H4 (cell line): ENCODE measurements at regions not wholly inside any gene's neighbourhood (a gene's known extent, or its start where the extent isn't known, plus 50 kb on each side); places are given as distances from the start of the nearest gene placed in this dataset.
"Not testable (repeated sequence)": the region's sequence is repeated elsewhere in the genome, so short reads cannot be mapped to it uniquely, and the experiment has no call there.

Experiments
- DNase-seq: peaks from one replicate; pipeline ENCODE4 v3.0.0-alpha.2; 2015; ENCODE audit warnings: low spot score

DNA sequence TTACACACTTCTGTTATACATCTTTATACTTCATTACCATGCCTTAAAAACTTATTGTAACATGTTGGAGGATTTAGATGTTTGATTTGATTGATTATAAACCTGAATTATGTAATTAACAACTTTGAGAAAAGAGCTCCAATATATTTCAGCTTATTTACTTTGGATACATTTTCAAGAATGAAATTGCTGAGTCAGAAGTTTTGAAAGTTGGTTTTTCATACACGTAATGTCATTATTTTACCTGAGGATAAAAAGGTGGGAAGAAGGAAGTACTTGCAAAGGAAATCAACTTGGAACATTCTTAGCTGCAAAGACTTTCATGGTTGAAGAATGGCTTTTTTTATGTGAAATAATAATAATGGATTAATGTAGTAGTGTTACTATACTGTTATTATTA, 677.2 kb downstream of the FAM181B start:
- DNase-seq: no peak

DNA sequence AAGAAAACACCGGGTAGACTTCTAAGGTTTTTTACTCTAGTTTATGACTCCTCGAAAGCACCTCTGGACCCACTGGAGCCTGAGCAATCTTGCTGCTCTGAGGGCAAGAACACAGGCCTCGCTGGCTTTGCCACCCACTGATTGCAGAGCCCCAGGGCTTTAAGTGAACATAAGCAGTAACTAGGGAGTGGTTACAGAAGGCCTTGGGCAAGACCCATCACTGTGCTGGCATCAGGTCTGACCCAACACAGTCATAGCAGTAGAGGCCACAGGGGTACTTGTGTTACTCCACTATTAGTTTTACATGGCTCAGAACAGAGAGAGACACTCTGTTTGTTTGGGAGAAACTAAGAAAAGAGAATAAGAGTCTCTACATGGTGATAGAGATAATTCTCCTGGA, 684.5 kb downstream of the FAM181B start:
- DNase-seq: no peak

DNA sequence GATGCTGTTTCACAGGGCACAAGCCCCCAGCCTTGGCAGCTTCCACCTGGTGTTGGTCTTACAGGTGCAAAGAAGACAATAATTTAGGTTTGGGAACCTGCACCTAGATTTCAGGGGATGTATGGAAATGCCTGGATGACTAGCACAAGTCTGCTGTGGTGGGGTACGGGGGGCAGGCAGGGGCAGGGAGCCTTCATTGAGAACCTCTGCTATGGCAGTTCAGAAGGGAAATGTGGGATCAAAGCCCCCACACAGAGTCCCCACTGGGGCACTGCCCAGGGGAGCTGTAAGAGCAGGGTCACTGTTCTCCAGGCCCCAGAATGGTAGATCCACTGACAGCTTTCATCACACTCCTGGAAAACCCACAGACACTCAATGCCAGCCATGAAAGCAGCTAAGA, 686.5 kb downstream of the FAM181B start:
- DNase-seq: no peak

DNA sequence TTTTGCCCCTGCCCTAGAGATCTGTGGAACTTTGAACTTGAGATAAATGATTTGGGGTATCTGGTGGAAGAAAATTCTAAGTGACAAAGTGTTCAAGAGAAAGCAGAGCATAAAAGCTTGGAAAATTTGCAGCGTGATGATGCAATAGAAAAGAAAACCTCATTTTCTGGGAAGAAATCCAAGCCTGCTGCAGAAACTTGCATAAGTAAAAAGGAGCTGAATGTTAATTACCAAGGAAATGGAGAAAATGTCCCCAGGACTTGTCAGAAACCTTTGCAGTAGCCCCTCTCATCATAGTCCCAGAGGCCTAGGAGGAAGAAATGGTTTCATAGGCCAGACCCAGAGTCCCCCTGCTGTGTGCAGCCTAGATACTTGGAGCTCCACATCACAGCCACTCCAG, 686.9 kb downstream of the FAM181B start:
- peak; percentile 48 for DNase-seq

DNA sequence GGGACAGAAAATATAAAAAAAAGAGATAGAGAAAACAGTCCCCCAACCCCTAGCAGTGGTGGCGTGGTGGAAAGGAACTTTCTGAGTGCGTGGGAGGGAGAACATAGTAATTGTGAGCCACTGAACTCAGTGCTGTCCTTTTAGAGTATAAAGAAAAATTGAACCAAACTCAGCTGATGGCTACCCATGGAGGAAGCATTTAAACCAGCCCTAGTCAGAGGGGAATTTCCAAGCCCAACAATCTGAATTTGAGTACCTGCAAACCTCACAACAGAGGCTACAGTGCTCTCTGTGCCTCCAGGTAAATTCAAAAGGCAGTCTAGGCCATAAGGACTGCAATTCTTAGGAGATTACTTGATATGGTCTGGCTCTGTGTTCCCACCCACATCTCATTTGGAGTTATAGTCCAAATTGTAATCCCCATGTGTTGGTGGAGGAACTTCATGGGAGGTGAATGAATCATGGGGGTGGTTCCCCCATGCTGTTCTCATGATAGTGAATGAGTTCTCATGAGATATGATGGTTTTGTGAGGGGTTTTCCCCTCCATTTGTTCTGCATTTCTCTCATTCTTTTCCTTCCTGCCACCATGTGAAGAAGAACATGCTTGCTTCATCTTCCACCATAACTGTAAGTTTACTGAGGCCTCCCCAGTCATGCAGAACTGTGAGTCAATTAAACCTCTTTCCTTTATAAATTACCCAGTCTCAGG, 687.8 kb downstream of the FAM181B start:
- no peak for DNase-seq

DNA sequence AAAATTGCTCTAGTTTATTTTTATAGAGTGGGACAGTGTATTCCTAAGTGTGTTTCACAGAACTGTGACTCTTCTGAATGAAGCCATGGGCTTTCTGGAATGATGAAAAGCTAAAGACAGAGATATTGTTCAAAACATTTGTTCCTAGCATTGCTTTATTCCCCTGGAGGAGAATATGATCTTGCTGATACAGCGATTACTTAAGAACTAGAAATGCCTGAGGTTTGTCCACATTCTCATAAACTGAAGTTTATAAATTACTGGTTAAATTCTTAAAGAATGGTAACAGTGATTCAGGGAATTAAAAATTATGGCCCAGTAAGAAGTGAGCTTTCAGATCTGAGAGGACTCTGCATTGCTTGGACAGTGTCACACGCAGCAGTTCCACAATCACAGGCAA, 690.3 kb downstream of the FAM181B start:
- peak; percentile 9 for DNase-seq

DNA sequence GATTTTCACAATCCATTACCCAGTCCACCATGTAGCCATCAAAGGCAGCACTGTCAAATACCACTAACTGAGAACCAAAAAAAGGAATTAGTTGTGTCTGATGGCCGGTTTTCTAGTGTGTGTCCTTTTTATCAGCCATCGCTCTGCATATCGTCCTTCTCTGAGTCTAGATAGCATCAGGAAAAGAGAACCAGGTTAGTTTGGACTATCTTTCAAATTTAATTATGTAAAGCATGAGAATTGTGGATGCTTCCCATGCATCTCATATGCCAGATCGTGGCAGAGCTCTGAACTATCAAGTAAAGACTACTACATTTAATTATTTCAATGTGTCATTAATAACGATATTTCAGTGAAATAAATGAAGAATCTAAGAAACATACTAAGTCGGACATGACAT, 691.9 kb downstream of the FAM181B start:
- no peak for DNase-seq

DNA sequence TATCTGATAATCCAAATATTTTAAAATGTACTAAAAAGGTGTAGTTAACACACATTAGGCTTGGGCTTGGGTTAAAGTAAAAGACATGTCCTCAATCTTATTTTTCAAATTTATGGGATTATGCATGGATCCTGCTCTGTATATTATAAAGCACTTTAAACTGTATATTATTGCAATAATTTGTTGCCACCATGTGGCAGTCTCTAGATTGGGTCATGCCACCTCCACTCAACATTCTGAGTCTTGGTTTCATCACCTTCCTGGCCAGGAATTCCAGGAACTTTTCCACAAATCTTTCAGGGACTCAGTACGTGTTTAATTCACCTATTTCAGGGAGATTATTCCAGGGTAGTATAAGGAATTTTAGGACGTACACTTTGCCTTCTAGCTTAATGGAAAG, 695.5 kb downstream of the FAM181B start:
- DNase-seq: no peak

DNA sequence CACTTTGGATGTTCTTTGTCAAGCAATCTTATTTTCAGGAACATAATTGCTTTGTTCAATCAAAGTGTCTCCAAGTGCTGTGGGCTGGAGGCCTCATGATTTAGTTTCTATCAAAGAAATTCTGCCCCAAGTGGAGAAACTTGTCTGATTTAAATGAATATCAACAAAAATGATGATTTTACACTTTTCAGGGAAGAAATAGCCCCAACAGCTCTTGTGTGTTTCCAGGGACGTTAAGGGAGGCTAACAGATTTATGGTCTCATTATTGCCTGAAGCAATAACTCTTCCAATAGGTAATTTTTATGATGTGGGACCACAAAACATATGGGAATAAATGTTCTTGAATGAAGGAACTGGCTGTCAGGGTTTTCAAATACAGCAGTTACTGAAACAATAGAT, 699.1 kb downstream of the FAM181B start:
- no peak for DNase-seq

DNA sequence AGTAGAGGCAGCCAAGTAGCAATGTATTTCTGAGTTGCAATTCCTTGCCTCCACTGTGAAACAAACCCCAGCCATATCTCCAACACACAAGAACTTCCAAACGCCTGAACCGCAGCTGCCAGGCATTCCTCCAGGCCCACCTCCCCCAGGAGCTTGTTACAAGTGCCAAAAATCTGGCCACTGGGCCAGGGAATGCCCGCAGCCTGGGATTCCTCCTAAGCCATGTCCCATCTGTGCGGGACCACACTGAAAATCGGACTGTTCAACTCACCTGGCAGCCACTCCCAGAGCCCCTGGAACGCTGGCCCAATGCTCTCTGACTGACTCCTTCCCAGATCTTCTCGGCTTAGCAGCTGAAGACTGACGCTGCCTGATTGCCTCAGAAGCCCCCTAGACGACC, 706.3 kb downstream of the FAM181B start:
- DNase-seq: not testable (repeated sequence)

DNA sequence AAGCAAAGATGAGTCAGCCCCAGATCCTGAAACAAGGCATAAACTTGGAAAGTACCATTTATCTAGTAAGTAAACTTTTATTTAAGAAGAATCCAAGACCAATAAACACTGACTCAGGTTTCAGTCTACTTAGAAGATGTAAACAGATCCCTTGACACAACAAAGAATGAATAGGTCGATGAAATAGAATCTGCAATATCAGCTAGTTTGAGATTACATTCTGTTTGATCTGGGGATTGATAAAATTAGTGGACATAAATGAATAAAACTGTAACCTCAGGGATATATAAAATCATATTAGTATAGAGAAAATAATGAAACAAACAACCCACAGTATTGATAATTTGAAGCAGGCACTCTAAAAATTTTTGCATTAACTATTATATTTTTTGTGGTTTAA, 708.9 kb downstream of the FAM181B start:
- DNase-seq: no peak

DNA sequence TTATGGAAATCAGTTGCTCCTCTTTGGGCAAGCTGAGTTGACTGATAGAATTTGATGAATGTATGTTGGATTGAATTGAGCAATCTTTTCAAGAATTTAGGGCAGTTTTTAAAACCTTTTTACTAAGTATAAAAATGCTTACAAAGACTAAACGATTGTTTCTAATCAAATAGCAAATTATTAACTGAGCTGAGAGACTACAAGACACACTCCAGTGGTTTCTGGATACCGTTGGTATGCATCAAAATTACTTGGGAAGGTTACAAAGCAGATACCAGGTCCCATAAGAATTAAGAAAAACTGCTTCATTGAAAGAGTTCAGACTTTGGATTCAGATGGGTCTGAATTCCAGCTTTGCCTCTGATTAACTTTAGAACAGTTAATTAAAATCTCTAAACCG, 721.4 kb downstream of the FAM181B start:
- no peak for DNase-seq

DNA sequence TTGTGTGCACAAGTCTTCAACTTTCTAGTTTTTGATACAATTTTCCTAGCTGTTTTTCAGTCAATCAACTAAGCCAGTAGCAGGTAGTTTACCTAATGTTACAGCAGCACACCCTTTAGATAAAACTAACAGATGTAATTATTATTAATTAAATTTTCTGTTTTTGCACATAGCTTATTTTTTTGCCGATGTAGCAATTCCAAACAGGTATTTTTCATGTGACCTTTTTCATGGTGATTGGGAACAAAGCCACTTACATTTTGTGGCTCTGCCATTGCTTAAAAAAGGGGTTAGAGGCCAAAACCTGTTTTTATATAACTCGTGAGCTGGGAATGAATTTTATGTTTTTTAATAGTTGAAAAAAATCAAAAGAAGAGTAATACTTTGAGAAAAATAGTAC, 724.5 kb downstream of the FAM181B start:
- DNase-seq: no peak

DNA sequence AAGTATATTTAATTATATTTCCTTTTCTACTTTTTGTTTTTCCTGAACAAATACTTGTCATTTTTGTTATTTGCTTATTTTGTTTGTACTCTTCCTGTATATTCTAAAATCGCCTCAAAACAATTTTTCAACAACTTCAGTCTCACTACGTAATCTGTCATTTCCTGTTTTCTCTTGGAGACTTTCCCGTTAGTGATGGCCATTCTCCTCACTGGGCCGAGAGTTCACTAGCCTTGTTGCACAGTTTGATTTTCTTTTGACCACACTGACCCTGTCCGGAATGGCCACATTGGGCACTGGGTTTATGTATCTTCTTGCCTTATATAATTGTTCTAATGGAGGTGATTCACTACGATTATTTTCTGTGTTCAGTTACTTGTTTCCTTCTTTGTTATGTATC, 726.1 kb downstream of the FAM181B start:
- no peak for DNase-seq

DNA sequence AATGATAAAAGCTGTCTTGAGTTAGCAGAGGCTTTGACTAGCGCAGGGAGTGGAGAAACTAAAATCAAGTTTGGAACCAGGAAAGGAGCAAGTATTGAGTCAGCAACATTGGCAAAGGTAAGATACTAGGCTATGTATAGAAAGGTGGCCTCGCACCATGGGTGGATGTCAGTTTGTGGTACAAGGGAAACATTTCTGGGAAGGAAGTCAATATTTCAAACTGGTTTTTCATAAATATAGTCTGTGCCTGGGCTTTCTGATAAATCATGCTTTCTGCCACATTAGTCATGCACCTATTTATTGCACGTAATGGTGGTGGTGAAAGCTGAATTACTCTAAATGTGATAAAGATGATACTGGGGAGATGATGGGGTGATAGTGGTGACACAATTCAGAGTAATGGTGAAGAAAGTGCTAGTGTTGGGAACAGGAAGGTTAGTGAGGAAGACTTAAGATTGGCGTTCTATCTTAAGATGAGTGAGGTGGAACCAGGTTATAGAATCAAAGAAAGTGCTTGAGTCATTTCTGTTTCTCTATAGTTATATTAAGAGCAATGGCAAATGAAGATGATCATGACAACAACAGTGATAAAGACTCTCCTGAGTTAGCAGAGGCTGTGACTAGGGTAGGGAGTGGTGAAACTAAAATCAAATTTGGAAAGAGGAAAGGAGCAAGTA, 729.0 kb downstream of the FAM181B start:
- no peak for DNase-seq

DNA sequence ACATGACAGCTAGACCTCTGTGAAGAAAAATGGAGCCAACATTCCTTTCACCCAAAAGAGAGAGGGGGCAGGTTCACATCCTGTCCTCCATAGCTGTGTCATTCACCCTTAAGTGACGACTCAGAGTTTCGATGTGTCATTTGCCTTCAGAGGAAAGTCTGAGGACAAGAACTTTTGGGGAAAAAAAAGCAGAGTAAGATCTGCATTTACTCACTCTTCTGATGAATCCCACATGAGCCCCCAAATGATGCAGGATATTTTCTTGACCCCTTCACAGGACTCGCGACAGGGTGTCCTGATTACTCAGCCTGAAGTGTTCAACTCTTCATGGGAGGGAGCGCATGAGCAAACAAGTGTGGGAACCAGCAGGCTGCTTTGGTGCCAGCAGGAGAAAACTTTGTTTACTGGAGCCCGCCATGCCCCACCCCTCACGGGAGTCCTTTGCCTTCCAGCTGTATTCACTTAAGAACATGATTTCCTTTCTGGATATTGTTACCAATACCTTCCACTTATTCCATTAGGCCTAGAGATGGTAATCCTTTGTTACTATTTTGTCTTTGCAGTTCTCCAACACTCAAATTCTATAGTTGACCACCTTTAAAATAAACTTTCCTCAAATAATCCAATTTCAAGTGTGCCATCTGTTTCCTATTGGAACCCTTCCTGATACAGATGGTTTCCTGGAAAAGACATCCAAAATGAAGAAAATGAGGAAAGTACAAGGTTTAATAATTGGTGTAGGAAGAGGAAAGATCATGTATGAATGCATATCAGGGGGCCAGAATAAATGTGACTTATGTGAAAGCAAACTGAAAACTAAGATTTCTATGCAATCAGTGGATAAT, 729.8 kb downstream of the FAM181B start:
- peak; percentile 75 for DNase-seq

DNA sequence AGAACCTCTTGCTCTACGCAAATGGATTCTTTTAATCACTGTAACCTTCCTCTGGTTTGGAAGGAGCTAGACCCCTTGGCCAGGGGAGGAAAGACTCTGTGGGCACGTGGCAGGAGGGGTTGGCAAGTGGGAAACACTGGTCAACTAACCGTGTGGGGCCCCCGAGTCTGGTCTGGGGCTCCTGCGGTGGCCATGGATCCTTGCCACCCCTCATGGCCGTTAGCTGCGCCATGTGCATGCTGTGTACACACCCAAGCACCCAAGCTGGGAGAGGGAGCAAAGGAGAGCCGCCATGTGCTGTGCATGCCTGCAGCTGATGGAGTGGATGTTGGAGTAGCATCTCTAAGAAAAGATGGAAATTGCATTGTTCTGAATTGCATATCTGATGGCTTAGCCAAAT, 730.6 kb downstream of the FAM181B start:
- no peak for DNase-seq

DNA sequence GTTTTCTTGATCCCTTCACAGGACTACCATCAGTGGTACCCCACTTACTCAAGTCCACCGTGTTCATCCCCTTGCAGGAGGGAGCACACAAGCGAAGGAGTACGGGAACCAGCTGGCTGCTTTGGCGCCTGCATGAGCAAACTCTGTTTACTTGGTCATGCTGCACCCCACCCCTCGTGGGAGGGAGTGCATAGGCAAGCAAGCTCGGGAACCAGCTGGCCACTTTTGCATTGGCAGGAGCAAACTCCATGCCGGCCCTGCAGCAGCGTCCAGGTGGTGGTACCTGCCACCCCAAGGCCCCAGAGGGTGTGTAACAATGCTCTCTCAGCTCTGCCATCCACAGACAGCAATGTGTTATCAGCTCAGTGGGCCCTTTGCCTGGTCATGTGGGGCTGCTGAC, 737.8 kb downstream of the FAM181B start:
- no peak for DNase-seq

DNA sequence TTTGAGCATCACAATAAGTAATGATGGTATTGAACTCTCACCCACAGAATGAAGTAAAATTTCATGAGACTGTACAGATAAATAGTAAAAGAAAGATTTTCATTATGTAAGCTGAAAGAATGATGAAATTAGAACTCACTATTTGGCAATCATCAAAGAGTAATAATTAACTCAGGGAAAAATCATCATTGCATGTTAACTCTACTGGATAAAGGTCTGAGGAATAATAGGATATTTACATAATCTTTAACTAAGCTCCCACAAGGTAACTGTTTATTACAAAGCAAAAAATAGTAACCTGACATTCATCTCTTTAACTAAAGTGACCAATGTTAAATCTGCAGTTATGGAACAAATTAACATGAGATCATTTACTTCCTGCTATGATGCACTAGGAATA, 739.9 kb downstream of the FAM181B start:
- no peak for DNase-seq

DNA sequence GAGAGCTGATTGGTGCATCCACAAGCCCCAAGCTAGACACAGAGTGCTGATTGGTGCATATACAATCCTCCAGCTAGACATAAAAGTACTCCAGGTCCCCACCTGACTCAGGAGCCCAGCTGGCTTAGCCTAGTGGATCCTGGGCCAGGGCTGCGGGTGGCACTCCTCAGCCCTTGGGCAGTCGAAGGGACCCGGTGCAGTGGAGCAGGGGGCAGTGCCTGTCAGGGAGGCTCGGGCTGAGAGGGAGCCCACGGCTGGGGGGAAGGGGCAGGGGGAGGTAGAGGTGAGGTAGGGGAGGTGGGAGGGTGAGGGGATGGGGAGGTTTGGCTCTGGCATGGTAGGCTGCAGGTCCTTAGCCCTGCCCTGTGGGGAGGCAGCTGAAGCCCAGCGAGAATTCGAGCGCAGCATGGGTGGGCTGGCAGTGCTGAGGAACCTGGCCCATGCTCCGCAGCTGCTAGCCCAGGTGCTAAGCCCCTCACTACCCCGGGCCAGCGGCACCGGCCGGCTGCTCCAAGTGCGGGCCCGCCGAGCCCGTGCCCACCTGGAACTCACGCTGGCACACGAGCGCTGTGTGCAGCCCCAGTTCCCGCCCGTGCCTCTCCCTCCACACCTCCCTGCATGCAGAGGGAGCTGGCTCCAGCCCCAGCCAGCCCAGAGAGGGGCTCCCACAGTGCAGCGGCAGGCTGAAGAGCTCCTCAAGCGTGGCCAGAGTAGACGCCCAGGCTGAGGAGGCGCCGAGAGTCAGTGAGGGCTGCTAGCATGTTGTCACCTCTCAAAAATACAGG, 742.8 kb downstream of the FAM181B start:
- no peak for DNase-seq

DNA sequence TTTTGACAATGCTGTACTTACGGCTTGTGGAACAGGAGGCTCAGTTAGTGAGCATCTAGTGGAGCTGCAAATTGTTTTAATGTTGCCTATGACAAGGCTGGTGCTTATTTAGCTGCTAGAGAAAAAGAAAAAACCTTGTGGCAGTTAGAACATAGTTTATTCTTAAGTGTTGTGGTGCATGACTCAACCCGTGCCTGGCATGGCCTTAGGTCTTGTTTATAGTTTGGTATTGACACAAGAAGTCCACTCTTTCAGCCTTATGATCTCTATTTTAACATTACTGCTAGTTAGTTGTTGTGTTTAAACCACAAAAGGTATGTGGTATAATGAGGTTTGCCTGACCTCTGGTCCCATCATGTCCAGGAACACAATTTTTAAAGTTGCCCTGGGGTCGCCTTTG, 744.6 kb downstream of the FAM181B start:
- DNase-seq: peak; percentile 95

DNA sequence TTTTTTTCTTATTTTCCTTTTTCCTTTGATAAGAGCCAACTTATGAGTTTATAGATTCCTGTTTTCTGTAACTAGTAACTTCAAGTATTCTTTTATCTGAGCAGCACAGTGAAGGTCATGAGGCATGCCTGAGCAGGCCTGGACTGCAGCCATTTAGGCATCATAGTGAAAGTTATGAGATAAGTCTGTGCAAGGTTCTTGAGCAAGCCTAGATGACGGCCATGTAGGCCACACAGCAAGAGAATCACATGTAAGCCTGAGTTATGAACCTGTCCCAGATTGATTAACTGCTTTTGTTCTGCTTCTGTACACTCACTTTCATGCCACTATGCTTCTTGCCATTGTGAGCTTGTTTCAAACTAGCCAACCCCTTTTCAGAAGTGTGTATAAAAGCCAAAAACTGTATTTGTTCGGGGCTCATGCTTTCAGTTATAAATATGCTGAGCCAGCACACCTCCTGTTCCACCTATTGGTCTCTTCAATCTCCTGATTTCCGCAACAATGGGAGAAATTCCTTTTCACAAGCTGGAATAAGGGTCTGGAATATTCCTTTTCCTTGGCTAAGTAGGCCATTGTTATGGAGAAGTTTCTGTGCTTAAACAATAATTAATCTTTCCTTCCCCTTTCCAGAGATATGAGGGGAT, 745.7 kb downstream of the FAM181B start:
- peak; percentile 35 for DNase-seq
